SU-DHL-6 (cell line): ENCODE measurements at regions not wholly inside any gene's neighbourhood (a gene's known extent, or its start where the extent isn't known, plus 50 kb on each side); places are given as distances from the start of the nearest gene placed in this dataset.
A peak's percentile ranks its signal among the peaks of the same experiment; 100 is the strongest.

Experiments used
- H2AFZ ChIP-seq: fragments of 200-600 bp; sonication (generic); 2 replicates; pipeline ENCODE4 v1.6.1; 2014; ENCODE audit warnings: low read depth, mild to moderate bottlenecking, moderate library complexity, mixed read lengths, antibody characterized with exemption, low read length; ENCODE audit not compliant: severe bottlenecking
- H3F3A ChIP-seq: fragments of 200-600 bp; shearing (Covaris generic); 2 replicates; pipeline ENCODE4 v1.6.0; 2016; ENCODE audit warnings: antibody characterized with exemption, mild to moderate bottlenecking; ENCODE audit not compliant: insufficient read depth
- H3K27ac ChIP-seq: fragments of 200-600 bp; sonication (generic); 2 replicates; pipeline ENCODE4 v1.5.1; 2016; ENCODE audit warnings: low read depth, mild to moderate bottlenecking, low read length, moderate library complexity, mixed read lengths
- H3K27me3 ChIP-seq: fragments of 200-600 bp; sonication (generic), shearing (Covaris generic); 2 replicates; pipeline ENCODE4 v1.6.0; 2014; ENCODE audit warnings: mild to moderate bottlenecking, low read length
- H3K36me3 ChIP-seq: fragments of 200-600 bp; sonication (generic); 2 replicates; pipeline ENCODE4 v1.6.1; 2014; ENCODE audit warnings: mild to moderate bottlenecking, low read length, mixed read lengths
- H3K4me2 ChIP-seq: fragments of 300-600, 200-600 bp; shearing (Covaris generic), sonication (generic); 2 replicates; pipeline ENCODE4 v1.6.0; 2014; ENCODE audit warnings: low read length, low read depth, mild to moderate bottlenecking; ENCODE audit not compliant: poor library complexity, severe bottlenecking
- H3K4me3 ChIP-seq: fragments of 200-600 bp; sonication (generic); 2 replicates; pipeline ENCODE4 v1.5.1; 2014; ENCODE audit warnings: antibody characterized with exemption, low read length, mild to moderate bottlenecking, mixed read lengths; ENCODE audit not compliant: insufficient read depth, poor library complexity, severe bottlenecking
- H3K79me2 ChIP-seq: fragments of 200-600 bp; sonication (generic); 2 replicates; pipeline ENCODE4 v1.6.1; 2014; ENCODE audit warnings: mild to moderate bottlenecking, low read length, moderate library complexity; ENCODE audit not compliant: insufficient read depth
- H3K9ac ChIP-seq: fragments of 200-600 bp; sonication (generic); 2 replicates; pipeline ENCODE4 v1.7.0; 2014; ENCODE audit warnings: mild to moderate bottlenecking, low read length
- H3K9me2 ChIP-seq: fragments of 200-600 bp; sonication (generic); replicated peaks from 2 replicates; pipeline ENCODE4 v1.6.1; 2014; ENCODE audit warnings: low read length; ENCODE audit not compliant: insufficient read depth
- H3K9me3 ChIP-seq: fragments of 200-600 bp; sonication (generic); 2 replicates; pipeline ENCODE4 v1.6.1; 2014; ENCODE audit warnings: low read length, mixed read lengths; ENCODE audit not compliant: insufficient read depth
- H4K20me1 ChIP-seq: fragments of 200-600 bp; sonication (generic); 2 replicates; pipeline ENCODE4 v1.6.1; 2014; ENCODE audit warnings: low read depth, mild to moderate bottlenecking, antibody characterized with exemption, low read length, moderate library complexity, mixed read lengths
- EZH2phosphoT487 ChIP-seq: fragments of 200-600 bp; sonication (generic), shearing (Covaris generic); conservative IDR thresholded peaks from 2 replicates; pipeline ENCODE4 v1.6.1; 2018; ENCODE audit warnings: mild to moderate bottlenecking, antibody characterized with exemption, low read length, moderate library complexity, mixed read lengths
- TF ChIP-seq, protein P1 (sequence below): fragments of 200-600 bp; sonication (generic); IDR thresholded peaks from one replicate; pipeline ENCODE4 v1.5.1; 2017; ENCODE audit warnings: antibody characterized with exemption, mild to moderate bottlenecking, low read length, moderate library complexity; ENCODE audit not compliant: insufficient read depth, poor library complexity, severe bottlenecking

DNA sequence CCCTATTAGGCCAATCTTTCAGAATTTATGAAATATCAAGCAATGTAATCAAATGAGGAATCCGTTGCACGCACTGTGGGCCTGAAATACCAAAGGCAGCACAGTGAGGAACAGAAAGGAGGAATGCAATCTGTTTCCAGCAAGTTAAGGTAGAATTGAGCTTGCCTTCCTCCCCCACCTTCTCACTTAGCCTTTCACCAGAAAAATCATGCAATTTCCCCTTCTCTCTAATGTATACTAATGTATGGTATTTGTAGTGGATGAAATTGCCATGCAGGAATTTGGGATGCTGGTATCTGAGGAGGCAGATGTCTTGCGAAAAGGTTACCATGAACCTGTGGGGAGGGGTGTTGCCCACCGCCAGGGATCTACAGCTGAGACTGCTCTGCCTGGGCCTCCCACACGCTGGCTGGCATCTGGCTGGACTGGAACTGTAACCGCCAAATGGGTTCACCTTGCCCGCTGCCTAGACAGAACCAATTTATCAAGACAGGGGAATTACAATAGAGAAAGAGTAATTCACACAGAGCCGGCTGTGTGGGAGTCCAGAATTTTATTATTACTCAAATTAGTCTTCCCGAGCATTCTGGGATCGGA is 222.4 kb upstream of the MYLIP start:
- Histone ChIP-seq H3K9me3 (no peaks in the 10 kb centered on the region), H3K27me3 (no peaks in the 10 kb centered on the region), H4K20me1 (no peaks in the 10 kb centered on the region), H3K9me2 (no peaks in the 10 kb centered on the region), H3K4me2 (no peak overlapping the region), H3K4me3 (no peak overlapping the region), H3K9ac (no peak overlapping the region), H3K79me2 (no peaks in the 10 kb centered on the region), H2AFZ (peak overlapping the region; percentile 70), H3F3A (peaks cover 22% of the 10 kb centered on the region), H3K27ac (peak overlapping the region; percentile 32), H3K36me3 (no peaks in the 10 kb centered on the region)
- TF ChIP-seq EZH2phosphoT487, result no peak
- TF ChIP-seq, protein P1, sequence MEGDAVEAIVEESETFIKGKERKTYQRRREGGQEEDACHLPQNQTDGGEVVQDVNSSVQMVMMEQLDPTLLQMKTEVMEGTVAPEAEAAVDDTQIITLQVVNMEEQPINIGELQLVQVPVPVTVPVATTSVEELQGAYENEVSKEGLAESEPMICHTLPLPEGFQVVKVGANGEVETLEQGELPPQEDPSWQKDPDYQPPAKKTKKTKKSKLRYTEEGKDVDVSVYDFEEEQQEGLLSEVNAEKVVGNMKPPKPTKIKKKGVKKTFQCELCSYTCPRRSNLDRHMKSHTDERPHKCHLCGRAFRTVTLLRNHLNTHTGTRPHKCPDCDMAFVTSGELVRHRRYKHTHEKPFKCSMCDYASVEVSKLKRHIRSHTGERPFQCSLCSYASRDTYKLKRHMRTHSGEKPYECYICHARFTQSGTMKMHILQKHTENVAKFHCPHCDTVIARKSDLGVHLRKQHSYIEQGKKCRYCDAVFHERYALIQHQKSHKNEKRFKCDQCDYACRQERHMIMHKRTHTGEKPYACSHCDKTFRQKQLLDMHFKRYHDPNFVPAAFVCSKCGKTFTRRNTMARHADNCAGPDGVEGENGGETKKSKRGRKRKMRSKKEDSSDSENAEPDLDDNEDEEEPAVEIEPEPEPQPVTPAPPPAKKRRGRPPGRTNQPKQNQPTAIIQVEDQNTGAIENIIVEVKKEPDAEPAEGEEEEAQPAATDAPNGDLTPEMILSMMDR, result no peak

DNA sequence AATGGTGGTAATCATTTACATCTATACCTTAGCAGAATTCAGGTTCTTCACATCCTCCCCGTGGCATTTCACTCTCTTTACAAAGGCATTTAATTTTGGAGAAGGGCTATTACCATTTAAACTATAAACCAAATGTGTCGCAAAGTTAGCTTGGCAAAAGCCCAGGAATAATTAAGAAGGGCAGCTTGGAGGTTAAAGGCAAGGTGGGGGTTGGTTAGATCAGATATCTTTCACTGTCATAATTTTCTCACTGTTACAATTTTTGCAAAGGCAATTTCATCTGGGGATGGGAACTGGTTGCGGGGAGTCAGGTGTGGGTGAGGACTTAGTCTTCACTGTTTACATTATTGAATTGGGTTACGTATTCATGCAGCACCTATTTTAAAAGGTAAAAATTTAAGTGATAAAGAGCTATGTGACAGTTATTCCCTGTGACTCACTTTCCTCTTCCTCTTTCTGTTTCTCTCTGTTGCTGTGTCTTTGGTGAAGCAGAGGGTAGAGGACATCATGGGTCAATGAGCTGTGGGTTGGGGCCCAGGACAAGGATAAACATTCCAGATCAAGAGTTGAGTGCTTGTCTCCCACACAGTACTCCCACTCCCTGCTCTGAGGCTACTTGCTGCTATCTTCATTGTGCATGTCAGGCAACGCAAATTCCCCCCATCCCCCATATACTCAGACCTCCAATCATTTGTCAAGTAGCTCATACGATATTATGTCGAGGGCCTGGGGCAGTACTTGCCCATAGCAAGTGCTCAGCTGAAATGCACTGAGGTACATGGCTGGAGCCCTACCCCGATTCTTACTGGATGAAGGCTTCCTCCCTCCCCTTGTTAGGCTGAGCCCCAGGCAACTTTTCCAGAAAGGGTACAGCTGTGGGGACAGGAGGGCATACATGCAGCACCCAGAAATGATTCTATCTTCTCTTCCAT is 223.1 kb upstream of the MYLIP start:
- Histone ChIP-seq H3K9me3 (no peaks in the 10 kb centered on the region), H4K20me1 (no peaks in the 10 kb centered on the region), H2AFZ (peak overlapping the region; percentile 70), H3K4me2 (peak overlapping the region; percentile 39), H3K36me3 (no peaks in the 10 kb centered on the region), H3K4me3 (no peak overlapping the region), H3F3A (peaks cover 30% of the 10 kb centered on the region), H3K27me3 (no peaks in the 10 kb centered on the region), H3K79me2 (no peaks in the 10 kb centered on the region), H3K9ac (peak overlapping the region; percentile 5; the same call in 1 of the 2 replicates), H3K27ac (peak overlapping the region; percentile 32), H3K9me2 (no peaks in the 10 kb centered on the region)
- no peak for TF ChIP-seq EZH2phosphoT487
- TF ChIP-seq, protein P1, result no peak

DNA sequence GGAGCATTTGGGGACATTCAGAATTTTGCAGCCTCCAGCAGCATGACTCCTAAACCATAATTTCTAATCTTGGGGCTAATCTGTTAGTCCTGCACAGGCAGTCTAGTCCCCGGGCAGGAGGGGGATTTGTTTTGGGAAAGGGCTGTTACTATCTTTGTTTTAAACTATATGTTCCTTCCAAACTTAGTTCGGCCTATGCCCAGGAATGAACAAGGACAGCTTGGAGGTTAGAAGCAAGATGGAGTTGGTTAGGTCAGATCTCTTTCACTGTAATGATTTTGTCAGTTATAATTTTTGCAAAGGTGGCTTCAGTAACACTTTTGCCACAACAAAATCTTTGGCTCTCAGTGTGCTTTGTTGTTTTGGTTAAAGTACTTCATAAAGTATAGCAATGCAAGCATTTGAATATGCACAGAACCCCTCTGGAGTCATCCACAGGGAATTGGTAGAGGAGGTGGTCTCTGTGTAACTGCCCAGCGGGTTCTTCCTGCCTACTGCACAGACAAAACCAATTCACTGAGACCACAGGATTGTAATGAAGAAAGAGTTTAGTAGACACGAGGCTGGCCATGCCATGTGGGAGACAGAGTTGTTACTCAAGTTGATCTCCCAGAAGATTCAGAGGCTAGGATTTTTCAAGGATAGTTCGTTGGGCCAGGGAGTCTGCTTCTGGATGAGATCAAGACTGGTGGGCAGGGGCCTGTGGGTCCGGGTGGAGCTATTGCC is 224.1 kb upstream of the MYLIP start:
- no peak overlapping the region for H3K4me3 ChIP-seq
- TF ChIP-seq, protein P1, result no peak
- TF ChIP-seq EZH2phosphoT487, result no peak
- H4K20me1 ChIP-seq, result no peaks in the 10 kb centered on the region
- H3K9me3 ChIP-seq, result no peaks in the 10 kb centered on the region
- H3K27ac ChIP-seq, result peak overlapping the region; percentile 32
- peak overlapping the region; percentile 39 for H3K4me2 ChIP-seq
- H3K36me3 ChIP-seq, result no peaks in the 10 kb centered on the region
- H3F3A ChIP-seq, result peaks cover 35% of the 10 kb centered on the region
- H3K9me2 ChIP-seq, result no peaks in the 10 kb centered on the region
- H2AFZ ChIP-seq, result peak overlapping the region; percentile 70
- H3K27me3 ChIP-seq, result no peaks in the 10 kb centered on the region
- H3K9ac ChIP-seq, result peak overlapping the region; percentile 5; the same call in 1 of the 2 replicates
- H3K79me2 ChIP-seq, result no peaks in the 10 kb centered on the region
